GM12878 (cell line): ENCODE measurements at regions not wholly inside any gene's neighbourhood (a gene's known extent, or its start where the extent isn't known, plus 50 kb on each side); places are given as distances from the start of the nearest gene placed in this dataset.

ENCODE experiments used
- ATAC-seq: fragments of 200-7000 bp; cut with Tn5 transposase; 3 replicates; pipeline ENCODE4 v1.9.1; 2020; ENCODE audit warnings: mild to moderate bottlenecking, moderate library complexity
- BruUV-seq: library from RNA; stranded (reverse); fragments of 400-500 nt; replicated peaks from 2 replicates; lab custom pipeline; 2021; lab: Mats Ljungman, UMichigan
- CTCF ChIA-PET: fragments of 300-600 bp; sonication (Branson Sonifier 250); formaldehyde crosslinking; extraction: SDS; loops from one replicate; lab custom pipeline; 2021; ENCODE audit warnings: inconsistent platforms; lab: Yijun Ruan, JAX
- POLR2A ChIA-PET: fragments of 350-600 bp; formaldehyde crosslinking; extraction: SDS; loops from one replicate; lab custom pipeline; 2021; ENCODE audit warnings: inconsistent platforms; lab: Charles Lee
- RAD21 ChIA-PET: fragments of 300-600 bp; sonication (Branson Sonifier 250); formaldehyde crosslinking; loops from one replicate; lab custom pipeline; 2023; ENCODE audit warnings: antibody characterized with exemption; ENCODE audit not compliant: unreplicated experiment; lab: Charles Lee
- SMC1A ChIA-PET: fragments of 300-600 bp; sonication (Branson Sonifier 250); formaldehyde crosslinking; loops from one replicate; lab custom pipeline; 2023; ENCODE audit not compliant: unreplicated experiment, uncharacterized antibody; lab: Charles Lee
- DNase-seq: peaks from one replicate; pipeline ENCODE4 v3.0.0-alpha.2; 2011; ENCODE audit warnings: low read depth, low spot score
- FAIRE-seq: peaks from 3 replicates; lab custom pipeline; 2011; peaks lifted over from hg19 to GRCh38; lab: Jason Lieb, UNC
- H2AFZ ChIP-seq: 2 replicates; pipeline ENCODE4 v1.6.0; 2011; ENCODE audit warnings: low read depth, low read length, control low read depth; ENCODE audit not compliant: control insufficient read depth
- H3K27ac ChIP-seq: 2 replicates; pipeline ENCODE4 v1.5.1; 2011; ENCODE audit warnings: control low read depth; ENCODE audit not compliant: control insufficient read depth, insufficient read depth
- H3K27me3 ChIP-seq, 2 experiments: replicated peaks in 1 of 2; 2 replicates each; pipeline versions ENCODE4 v1.6.0 to v1.6.1; 2011; ENCODE audit warnings: low read length in 1 of 2; ENCODE audit not compliant: control insufficient read depth in 2 of 2, insufficient read depth in 2 of 2
- H3K36me3 ChIP-seq, 2 experiments: 2 replicates each; pipeline ENCODE4 v1.5.1; 2011; ENCODE audit warnings: low read length in 1 of 2; ENCODE audit not compliant: control insufficient read depth in 2 of 2, insufficient read depth in 2 of 2
- H3K4me1 ChIP-seq: 2 replicates; pipeline ENCODE4 v1.6.1; 2011; ENCODE audit warnings: mild to moderate bottlenecking, low read length, moderate library complexity, mixed read lengths; ENCODE audit not compliant: control insufficient read depth, insufficient read depth
- H3K4me2 ChIP-seq: 2 replicates; pipeline ENCODE4 v1.6.0; 2011; ENCODE audit warnings: control low read depth; ENCODE audit not compliant: control insufficient read depth, insufficient read depth
- H3K4me3 ChIP-seq: fragments of 200-600 bp; sonication (generic); 2 replicates; pipeline ENCODE4 v1.5.1; 2016
- H3K79me2 ChIP-seq: 2 replicates; pipeline ENCODE4 v1.6.0; 2011; ENCODE audit warnings: low read length; ENCODE audit not compliant: control insufficient read depth, insufficient read depth
- H3K9ac ChIP-seq: 2 replicates; pipeline ENCODE4 v1.8.0; 2011; ENCODE audit warnings: low read length, control low read depth, mixed read lengths; ENCODE audit not compliant: control insufficient read depth, insufficient read depth
- H3K9me3 ChIP-seq: replicated peaks from 3 replicates; pipeline ENCODE4 v1.5.1; 2011; ENCODE audit warnings: mild to moderate bottlenecking, low read length; ENCODE audit not compliant: control insufficient read depth, insufficient read depth
- H4K20me1 ChIP-seq: 2 replicates; pipeline ENCODE4 v1.6.0; 2011; ENCODE audit not compliant: control insufficient read depth, insufficient read depth
- CBX5 ChIP-seq: sonication (generic); IDR thresholded peaks from 2 replicates; pipeline ENCODE4 v1.6.1; 2016; ENCODE audit warnings: low read depth, moderate library complexity, mild to moderate bottlenecking, inconsistent platforms
- CEBPZ ChIP-seq: fragments of 150-350 bp; IDR thresholded peaks from 2 replicates; pipeline ENCODE4 v1.6.1; 2016; ENCODE audit warnings: low read depth, low read length
- EZH2 ChIP-seq: IDR thresholded peaks from 2 replicates; pipeline ENCODE4 v1.6.1; 2012; ENCODE audit warnings: low read depth, mild to moderate bottlenecking, control low read depth, inconsistent platforms, low read length, borderline replicate concordance; ENCODE audit not compliant: control insufficient read depth
- GABPA ChIP-seq: IDR thresholded peaks from 2 replicates; pipeline ENCODE4 v1.6.1; 2014; ENCODE audit warnings: antibody characterized with exemption, low read depth, mild to moderate bottlenecking, inconsistent platforms
- HSF1 ChIP-seq: fragments of 150-350 bp; IDR thresholded peaks from 2 replicates; pipeline ENCODE4 v1.6.1; 2014; ENCODE audit warnings: mild to moderate bottlenecking, low read depth, low read length
- JUND ChIP-seq: IDR thresholded peaks from 2 replicates; pipeline ENCODE4 v1.6.1; 2012; ENCODE audit warnings: low read depth, mild to moderate bottlenecking, low read length, improper control_type of control experiment, moderate library complexity
- NFYB ChIP-seq: IDR thresholded peaks from 2 replicates; pipeline ENCODE4 v1.6.1; 2011; ENCODE audit warnings: low read depth, mild to moderate bottlenecking, low read length, improper control_type of control experiment, moderate library complexity; ENCODE audit not compliant: insufficient read depth
- PAX8 ChIP-seq: fragments of 450-650 bp; IDR thresholded peaks from 2 replicates; pipeline ENCODE4 v1.6.1; 2017; ENCODE audit warnings: mild to moderate bottlenecking, moderate library complexity
- PKNOX1 ChIP-seq: fragments of 450-650 bp; IDR thresholded peaks from 2 replicates; pipeline ENCODE4 v1.6.1; 2016; ENCODE audit warnings: mild to moderate bottlenecking
- SIX5 ChIP-seq: IDR thresholded peaks from 2 replicates; pipeline ENCODE4 v1.6.1; 2011; ENCODE audit warnings: mild to moderate bottlenecking, low read depth, low read length, moderate library complexity; ENCODE audit not compliant: severe bottlenecking
- USF1 ChIP-seq: IDR thresholded peaks from 2 replicates; pipeline ENCODE4 v1.6.1; 2011; ENCODE audit warnings: borderline replicate concordance, low read depth, mild to moderate bottlenecking, moderate library complexity, mixed read lengths, low read length; ENCODE audit not compliant: insufficient read depth; ENCODE audit errors: extremely low read length
- USF2 ChIP-seq: IDR thresholded peaks from 2 replicates; pipeline ENCODE4 v1.6.1; 2011; ENCODE audit warnings: low read depth, low read length, improper control_type of control experiment, borderline replicate concordance
- YBX1 ChIP-seq: fragments of 450-650 bp; IDR thresholded peaks from 2 replicates; pipeline ENCODE4 v1.6.1; 2016; ENCODE audit warnings: antibody characterized with exemption
- ZSCAN29 ChIP-seq: fragments of 450-650 bp; IDR thresholded peaks from 2 replicates; pipeline ENCODE4 v1.6.1; 2017; ENCODE audit warnings: mild to moderate bottlenecking, moderate library complexity
- WGBS: methylation state at CpG from one replicate; pipeline ENCODE4 v1.1.6; 2016; ENCODE audit warnings: low lambda C conversion rate; ENCODE audit not compliant: insufficient replicate concordance, insufficient coverage; ENCODE audit errors: missing lambda C conversion rate; 5-methylcytosine and 5-hydroxymethylcytosine counted together
- in situ Hi-C: fragments of 300-500 bp; cut with MboI; formaldehyde crosslinking; loops from 9 replicates; pipeline ENCODE4 v1.14.3; 2018; ENCODE audit warnings: mixed read lengths
- intact Hi-C: fragments of 100-400 bp; cut with micrococcal nuclease; formaldehyde crosslinking; loops from one replicate; pipeline ENCODE4 v1.14.2; 2022; ENCODE audit not compliant: unreplicated experiment

GRCh38 chr13:79079351-79079839 lies 326.7 kb downstream of the RBM26 start:
- intact Hi-C loops (no loop called here), in situ Hi-C loops (no loop called here)
- no peak overlapping the region for H3K27ac ChIP-seq
- H3K79me2 ChIP-seq: no peaks in the 10 kb centered on the region
- no peak overlapping the region for H3K4me3 ChIP-seq
- no peaks in the 10 kb centered on the region for H3K27me3 ChIP-seq
- H3K9ac ChIP-seq: no peak overlapping the region
- H3K4me1 ChIP-seq: no peaks in the 10 kb centered on the region
- H3K9me3 ChIP-seq: no peaks in the 10 kb centered on the region
- no peaks in the 10 kb centered on the region for H4K20me1 ChIP-seq
- DNase-seq (no peak), ATAC-seq (no peak), FAIRE-seq (no peak)
- no TSS peak for BruUV-seq
- POLR2A ChIA-PET: no interaction called here
- CTCF ChIA-PET: interaction anchor here (1.3 kb wide), 1 partner anchor 81 kb away, joined by 3 read pairs; no protein-coding TSS in a partner anchor
- RAD21 ChIA-PET: no interaction called here
- SMC1A ChIA-PET: no interaction called here
- H3K36me3 ChIP-seq: no peaks in the 10 kb centered on the region
- H3K4me2 ChIP-seq: no peak overlapping the region
- 69% methylated on average over 4 of the region's 4 CpGs for WGBS
- H2AFZ ChIP-seq: no peak overlapping the region
- no peak for TF ChIP-seq GABPA
- TF ChIP-seq ZSCAN29: no peak
- no peak for TF ChIP-seq HSF1
- TF ChIP-seq CEBPZ: no peak
- TF ChIP-seq USF1: no peak
- no peak for TF ChIP-seq CBX5
- TF ChIP-seq EZH2: no peak
- no peak for TF ChIP-seq JUND
- no peak for TF ChIP-seq PKNOX1
- TF ChIP-seq NFYB: no peak
- TF ChIP-seq YBX1: no peak
- TF ChIP-seq USF2: no peak
- no peak for TF ChIP-seq SIX5
- TF ChIP-seq PAX8: no peak
